Spleen (tissue), 11 donors: ENCODE measurements at regions not wholly inside any gene's neighbourhood (a gene's known extent, or its start where the extent isn't known, plus 50 kb on each side); places are given as distances from the start of the nearest gene placed in this dataset.

Source experiments
- DNase-seq: peaks from one replicate; pipeline ENCODE4 v3.0.0-alpha.2; 2020
- H3K27ac ChIP-seq, 8 donors: fragments of 200-600 bp; sonication (generic) in 7 of 8; 1 replicate in 4 of 8; 2 replicates in 4 of 8; pipeline versions ENCODE4 v1.5.0 to v1.8.0; 2016 to 2021; ENCODE audit warnings: inconsistent platforms in 4 of 8, mild to moderate bottlenecking in 4 of 8, moderate library complexity in 1 of 8
- H3K27me3 ChIP-seq, 7 donors: fragments of 200-600 bp; sonication (generic) in 6 of 7; replicated peaks in 1 of 7; 1 replicate in 4 of 7; 2 replicates in 3 of 7; pipeline versions ENCODE4 v1.5.0 to v1.8.0; 2016 to 2021; ENCODE audit warnings: inconsistent platforms in 3 of 7, mild to moderate bottlenecking in 1 of 7
- H3K36me3 ChIP-seq, 6 donors: fragments of 200-600 bp; sonication (generic) in 5 of 6; 1 replicate in 4 of 6; 2 replicates in 2 of 6; pipeline versions ENCODE4 v1.5.0 to v1.8.0; 2016 to 2021; ENCODE audit warnings: inconsistent platforms in 2 of 6
- H3K4me1 ChIP-seq, 6 donors: fragments of 200-600 bp; sonication (generic) in 5 of 6; 1 replicate in 3 of 6; 2 replicates in 3 of 6; pipeline versions ENCODE4 v1.5.0 to v1.8.0; 2016 to 2021; ENCODE audit warnings: inconsistent platforms in 3 of 6
- H3K4me3 ChIP-seq, 8 donors: fragments of 200-600 bp; sonication (generic) in 7 of 8; 1 replicate in 4 of 8; 2 replicates in 4 of 8; pipeline versions ENCODE4 v1.5.0 to v1.8.0; 2016 to 2021; ENCODE audit warnings: inconsistent platforms in 4 of 8, mild to moderate bottlenecking in 4 of 8, moderate library complexity in 2 of 8
- H3K9me3 ChIP-seq, 8 donors: fragments of 200-600 bp; sonication (generic) in 7 of 8; 1 replicate in 4 of 8; 2 replicates in 4 of 8; pipeline versions ENCODE4 v1.5.0 to v1.8.0; 2016 to 2021; ENCODE audit warnings: inconsistent platforms in 4 of 8
- POLR2A ChIP-seq, 3 donors: fragments of 450-650 bp; IDR thresholded peaks; one replicate each; pipeline ENCODE4 v1.5.1; 2017; ENCODE audit warnings: antibody characterized with exemption in 3 of 3, mild to moderate bottlenecking in 1 of 3
- POLR2AphosphoS5 ChIP-seq, 3 donors: sonication (generic); formaldehyde crosslinking; IDR thresholded peaks; one replicate each; pipeline ENCODE4 v1.5.1; 2017; ENCODE audit warnings: antibody characterized with exemption in 3 of 3
- WGBS, 5 donors: extraction: QIAGEN DNeasy Blood & Tissue Kit in 3 of 5; methylation state at CpG; one replicate each; pipeline versions ENCODE4 v1.1.5 to v1.1.7; 2013 to 2018; 5-methylcytosine and 5-hydroxymethylcytosine counted together
- intact Hi-C: fragments of 100-400 bp; cut with DNase I; formaldehyde crosslinking; loops from one replicate; pipeline ENCODE4 v1.15.0; 2023; ENCODE audit warnings: low total_unique reads
- TF ChIP-seq, protein P1 (sequence below), 11 experiments: fragments of 200-600 bp in 7 of 11; fragments of 450-650 bp in 4 of 11; sonication (generic) in 4 of 11; IDR thresholded peaks in 8 of 11; conservative IDR thresholded peaks in 3 of 11; 1 replicate in 7 of 11; 2 replicates in 4 of 11; pipeline versions ENCODE4 v1.4.0 to v1.8.0; 2016 to 2021; ENCODE audit warnings: antibody characterized with exemption in 11 of 11, inconsistent platforms in 4 of 11, mild to moderate bottlenecking in 1 of 11
- donor health status: healthy with polysubstance abuse.
- donor health status: DM: no; HTN: no; CAD: no; lungs with moderate emphysema.
- donor health status: DM: no; HTN: no; CAD: no.
- donor health status: Bipolar disorder and iron deficiency.
- donor health status: healthy.
- donor health status: DM: no; HTN: no; CAD: no.
- donor health status: DM: yes; HTN: yes; CAD: no.

DNA sequence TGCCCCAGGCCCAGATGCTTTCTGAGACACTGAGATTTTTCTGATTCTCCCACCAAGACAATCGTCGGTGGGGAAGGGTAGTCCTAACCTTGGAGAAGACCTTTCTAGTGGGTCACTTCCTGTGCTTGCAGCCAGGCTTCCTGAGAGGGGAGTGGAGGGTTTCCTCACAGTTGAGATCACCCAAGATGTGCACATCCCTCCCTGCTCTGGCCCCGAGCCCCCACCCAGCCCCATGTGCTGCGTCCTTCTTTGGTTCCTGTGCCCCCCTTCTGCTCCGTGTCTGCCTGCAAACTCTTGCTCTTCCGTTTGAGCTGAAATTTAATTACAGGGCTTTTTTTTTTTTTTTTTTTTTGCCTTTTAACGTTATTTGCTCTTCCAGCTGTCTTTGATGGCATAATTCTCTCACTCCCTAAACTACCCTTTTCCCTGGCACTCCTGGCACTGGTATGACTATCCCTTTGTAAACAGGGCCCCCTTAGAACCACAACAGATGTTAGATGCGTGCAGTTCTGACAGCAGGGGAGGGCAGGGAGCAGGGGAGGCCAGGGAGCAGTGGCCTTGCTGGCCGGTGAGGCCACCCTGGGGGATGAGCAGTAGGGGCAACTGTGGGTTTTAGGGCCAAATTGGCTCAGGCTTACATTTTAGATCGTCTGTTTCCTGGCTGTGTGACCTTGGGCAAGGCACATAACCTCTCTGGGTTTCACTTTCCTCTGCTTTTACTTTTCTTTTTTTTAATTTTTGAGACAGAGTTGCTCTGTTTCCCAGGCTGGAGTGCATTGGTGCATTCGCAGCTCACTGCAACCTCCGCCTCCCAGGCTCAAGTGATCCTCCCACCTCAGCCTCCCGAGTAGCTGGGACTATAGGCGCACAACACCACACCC is 144.5 kb downstream of the PHETA1 start:
- WGBS, 5 donors = 23 to 25% (median 24%) methylated on average over 14 of the region's 14 CpGs
- peaks cover 0 to 17% (median 9%) of the 10 kb centered on the region in 6 donors for H3K4me1 ChIP-seq
- DNase-seq = no peak
- no peak overlapping the region for H3K27ac ChIP-seq
- H3K9me3 ChIP-seq = no peaks in the 10 kb centered on the region
- intact Hi-C loops = no loop called here
- no peak overlapping the region for H3K4me3 ChIP-seq
- H3K27me3 ChIP-seq = peaks cover 0 to 21% (median 0%) of the 10 kb centered on the region in 7 donors
- H3K36me3 ChIP-seq = no peaks in the 10 kb centered on the region
- TF ChIP-seq, protein P1, sequence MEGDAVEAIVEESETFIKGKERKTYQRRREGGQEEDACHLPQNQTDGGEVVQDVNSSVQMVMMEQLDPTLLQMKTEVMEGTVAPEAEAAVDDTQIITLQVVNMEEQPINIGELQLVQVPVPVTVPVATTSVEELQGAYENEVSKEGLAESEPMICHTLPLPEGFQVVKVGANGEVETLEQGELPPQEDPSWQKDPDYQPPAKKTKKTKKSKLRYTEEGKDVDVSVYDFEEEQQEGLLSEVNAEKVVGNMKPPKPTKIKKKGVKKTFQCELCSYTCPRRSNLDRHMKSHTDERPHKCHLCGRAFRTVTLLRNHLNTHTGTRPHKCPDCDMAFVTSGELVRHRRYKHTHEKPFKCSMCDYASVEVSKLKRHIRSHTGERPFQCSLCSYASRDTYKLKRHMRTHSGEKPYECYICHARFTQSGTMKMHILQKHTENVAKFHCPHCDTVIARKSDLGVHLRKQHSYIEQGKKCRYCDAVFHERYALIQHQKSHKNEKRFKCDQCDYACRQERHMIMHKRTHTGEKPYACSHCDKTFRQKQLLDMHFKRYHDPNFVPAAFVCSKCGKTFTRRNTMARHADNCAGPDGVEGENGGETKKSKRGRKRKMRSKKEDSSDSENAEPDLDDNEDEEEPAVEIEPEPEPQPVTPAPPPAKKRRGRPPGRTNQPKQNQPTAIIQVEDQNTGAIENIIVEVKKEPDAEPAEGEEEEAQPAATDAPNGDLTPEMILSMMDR (IDR thresholded peaks at IDR 0.05 in 8 of 11, conservative IDR thresholded peaks at IDR 0.05 in 3 of 11) = no peak
- TF ChIP-seq POLR2AphosphoS5 (IDR thresholded peaks at IDR 0.05) (no peak), POLR2A (IDR thresholded peaks at IDR 0.05) (no peak)

DNA sequence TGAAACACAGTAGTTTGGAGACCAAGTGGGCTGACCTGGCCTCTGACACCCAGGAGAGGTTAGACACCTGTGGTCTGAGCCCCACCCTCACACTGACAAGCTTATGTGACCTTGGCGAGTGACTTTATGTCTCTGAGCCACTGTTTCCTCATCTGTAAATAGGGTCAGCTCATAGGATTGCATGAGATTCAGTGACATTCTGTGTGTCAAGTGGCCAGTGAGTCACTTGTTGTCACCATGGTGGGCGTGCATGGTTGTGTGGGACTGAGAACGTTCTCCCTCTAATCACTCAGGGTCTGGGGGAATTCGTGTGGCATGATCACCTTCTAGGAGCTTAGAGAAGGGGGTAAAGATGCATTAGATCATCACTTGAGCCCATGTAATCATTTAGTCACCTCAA is 146.4 kb downstream of the PHETA1 start:
- H3K9me3 ChIP-seq = no peaks in the 10 kb centered on the region
- intact Hi-C loops = no loop called here
- H3K4me1 ChIP-seq = peaks cover 0 to 17% (median 9%) of the 10 kb centered on the region in 6 donors
- WGBS, 5 donors = 69 to 89% (median 73%) methylated on average over 3 to 4 of the region's 4 CpGs
- no peak for DNase-seq
- no peak overlapping the region for H3K27ac ChIP-seq
- H3K36me3 ChIP-seq = no peaks in the 10 kb centered on the region
- peaks cover 0 to 24% (median 0%) of the 10 kb centered on the region in 7 donors for H3K27me3 ChIP-seq
- no peak for TF ChIP-seq POLR2A (IDR thresholded peaks at IDR 0.05)
- TF ChIP-seq POLR2AphosphoS5 (IDR thresholded peaks at IDR 0.05) = no peak
- H3K4me3 ChIP-seq = no peak overlapping the region

DNA sequence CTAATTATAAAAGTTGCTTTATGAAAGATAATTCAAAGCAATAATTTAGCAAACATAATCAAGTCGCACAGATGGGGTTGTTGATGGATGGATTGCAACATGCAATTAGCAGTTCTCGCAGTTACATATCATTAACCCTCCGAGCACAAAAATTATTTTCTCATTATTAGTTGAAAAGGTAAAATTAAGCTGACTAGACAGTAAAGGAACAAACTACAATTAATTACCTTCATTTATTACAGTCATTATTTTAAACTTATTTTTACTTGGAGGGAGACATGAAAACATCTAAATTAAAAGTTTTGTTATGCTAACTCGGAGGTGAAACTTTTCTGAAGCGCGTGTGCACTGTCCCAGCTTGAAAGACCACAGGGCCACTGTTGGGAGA is 146.9 kb downstream of the PHETA1 start:
- TF ChIP-seq POLR2AphosphoS5 (IDR thresholded peaks at IDR 0.05) (no peak), POLR2A (IDR thresholded peaks at IDR 0.05) (no peak)
- TF ChIP-seq, protein P1 (IDR thresholded peaks at IDR 0.05 in 8 of 11, conservative IDR thresholded peaks at IDR 0.05 in 3 of 11) = no peak
- H3K4me1 ChIP-seq = peaks cover 0 to 17% (median 9%) of the 10 kb centered on the region in 6 donors
- H3K27ac ChIP-seq = no peak overlapping the region
- DNase-seq = no peak
- intact Hi-C loops = no loop called here
- no peak overlapping the region for H3K4me3 ChIP-seq
- no peaks in the 10 kb centered on the region for H3K9me3 ChIP-seq
- WGBS, 5 donors = 62 to 85% (median 73%) methylated on average over 6 of the region's 6 CpGs
- H3K36me3 ChIP-seq = no peaks in the 10 kb centered on the region
- peaks cover 0 to 29% (median 0%) of the 10 kb centered on the region in 7 donors for H3K27me3 ChIP-seq

DNA sequence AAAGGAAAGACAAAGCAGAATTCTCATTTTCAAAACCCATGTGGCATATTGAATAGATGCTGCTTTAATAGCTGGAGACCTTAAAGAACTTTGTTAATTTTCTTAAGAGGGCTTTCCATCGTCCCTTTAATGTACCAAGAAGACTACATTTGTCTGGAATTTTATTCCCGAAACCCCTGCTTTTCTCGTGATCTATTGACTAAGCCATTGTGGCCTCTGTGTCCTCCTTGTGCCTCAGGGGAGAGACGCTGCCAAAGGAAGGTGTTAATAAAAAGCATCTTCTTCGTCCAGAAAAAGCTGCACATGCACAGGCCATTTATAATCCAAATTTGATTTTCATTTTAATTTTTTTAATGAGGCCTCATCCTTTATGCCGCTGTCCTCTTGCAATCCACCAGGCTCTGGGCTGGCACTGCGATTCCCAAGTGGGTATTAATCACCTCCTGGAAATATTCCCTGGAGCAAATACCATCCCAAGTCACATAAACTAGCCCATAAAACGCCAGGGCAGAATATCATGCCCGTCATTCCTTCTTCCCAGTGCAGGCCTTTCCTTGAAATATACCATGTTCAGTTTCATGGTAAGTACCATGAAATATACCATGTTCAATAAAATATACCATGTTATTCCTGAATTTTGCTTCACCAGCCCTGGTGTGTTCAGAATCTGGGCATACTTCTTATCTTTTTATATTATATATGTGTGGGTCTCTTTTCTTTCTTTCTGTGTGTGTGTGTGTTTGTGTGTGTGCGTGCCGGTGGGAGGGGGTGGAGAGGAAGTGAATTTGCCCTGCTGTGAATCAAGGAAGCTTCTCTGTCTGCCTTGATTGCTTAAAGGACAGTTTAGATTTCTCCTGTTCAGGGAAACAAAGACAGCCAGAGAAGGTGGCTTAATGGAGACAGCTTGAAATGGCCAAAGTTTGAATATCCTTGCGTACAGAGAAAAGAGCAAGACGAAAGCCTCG is 147.6 kb downstream of the PHETA1 start:
- no peak for DNase-seq
- Histone ChIP-seq H3K27ac (no peak overlapping the region), H3K4me3 (no peak overlapping the region), H3K27me3 (peaks cover 0 to 35% (median 0%) of the 10 kb centered on the region in 7 donors), H3K36me3 (no peaks in the 10 kb centered on the region), H3K9me3 (no peaks in the 10 kb centered on the region), H3K4me1 (peaks cover 0 to 17% (median 9%) of the 10 kb centered on the region in 6 donors)
- 71 to 75% (median 72%) methylated on average over 14 of the region's 14 CpGs for WGBS, 5 donors
- TF ChIP-seq POLR2A (IDR thresholded peaks at IDR 0.05) (no peak), POLR2AphosphoS5 (IDR thresholded peaks at IDR 0.05) (no peak)
- TF ChIP-seq, protein P1 (IDR thresholded peaks at IDR 0.05 in 8 of 11, conservative IDR thresholded peaks at IDR 0.05 in 3 of 11) = no peak
- intact Hi-C loops = no loop called here
